ENCODE measurements at regions not wholly inside any gene's neighbourhood (a gene's known extent, or its start where the extent isn't known, plus 50 kb on each side); places are given as distances from the start of the nearest gene placed in this dataset.

DNA sequence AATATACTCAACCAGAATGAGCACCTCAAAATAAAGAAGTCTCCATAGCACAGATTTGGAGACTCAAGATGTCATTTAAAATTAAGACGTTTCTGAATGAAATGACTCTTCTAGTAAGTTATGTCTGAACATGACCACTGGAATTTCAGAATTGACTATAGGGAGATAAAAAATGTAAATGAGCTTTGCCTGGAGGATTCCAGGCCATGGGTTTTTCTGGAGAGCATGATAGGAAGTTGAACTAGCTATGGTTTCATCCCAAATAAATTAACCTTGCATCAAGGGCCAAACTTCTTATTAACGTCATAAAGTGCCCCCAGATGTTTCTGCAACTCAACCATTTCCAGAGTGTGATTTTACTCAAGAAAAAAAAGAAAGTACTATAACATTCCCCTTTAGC is 222.6 kb upstream of the NR2F2 start:
- TF ChIP-seq, protein P1, sequence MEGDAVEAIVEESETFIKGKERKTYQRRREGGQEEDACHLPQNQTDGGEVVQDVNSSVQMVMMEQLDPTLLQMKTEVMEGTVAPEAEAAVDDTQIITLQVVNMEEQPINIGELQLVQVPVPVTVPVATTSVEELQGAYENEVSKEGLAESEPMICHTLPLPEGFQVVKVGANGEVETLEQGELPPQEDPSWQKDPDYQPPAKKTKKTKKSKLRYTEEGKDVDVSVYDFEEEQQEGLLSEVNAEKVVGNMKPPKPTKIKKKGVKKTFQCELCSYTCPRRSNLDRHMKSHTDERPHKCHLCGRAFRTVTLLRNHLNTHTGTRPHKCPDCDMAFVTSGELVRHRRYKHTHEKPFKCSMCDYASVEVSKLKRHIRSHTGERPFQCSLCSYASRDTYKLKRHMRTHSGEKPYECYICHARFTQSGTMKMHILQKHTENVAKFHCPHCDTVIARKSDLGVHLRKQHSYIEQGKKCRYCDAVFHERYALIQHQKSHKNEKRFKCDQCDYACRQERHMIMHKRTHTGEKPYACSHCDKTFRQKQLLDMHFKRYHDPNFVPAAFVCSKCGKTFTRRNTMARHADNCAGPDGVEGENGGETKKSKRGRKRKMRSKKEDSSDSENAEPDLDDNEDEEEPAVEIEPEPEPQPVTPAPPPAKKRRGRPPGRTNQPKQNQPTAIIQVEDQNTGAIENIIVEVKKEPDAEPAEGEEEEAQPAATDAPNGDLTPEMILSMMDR (IDR thresholded peaks at IDR 0.05; ENCODE audit: low read depth, low read length), result no peak
- no peak overlapping the region for H3K4me3 ChIP-seq (ENCODE audit: low read depth, low read length)

- no peak overlapping the region for H3K4me3 ChIP-seq (ENCODE audit: low read depth, low read length)
- TF ChIP-seq, protein P1 (IDR thresholded peaks at IDR 0.05; ENCODE audit: low read depth, low read length), result no peak
These were observed 222.1 kb upstream of the NR2F2 start for GRCh38 chr15:96108405-96108804.

GRCh38 chr15:96109820-96110219 is 220.7 kb upstream of the NR2F2 start:
- TF ChIP-seq, protein P1 (IDR thresholded peaks at IDR 0.05; ENCODE audit: low read depth, low read length), result no peak
- no peak overlapping the region for H3K4me3 ChIP-seq (ENCODE audit: low read depth, low read length)

GRCh38 chr15:96112018-96112417 is 218.5 kb upstream of the NR2F2 start:
- H3K4me3 ChIP-seq (ENCODE audit: low read depth, low read length), result no peak overlapping the region
- TF ChIP-seq, protein P1 (IDR thresholded peaks at IDR 0.05; ENCODE audit: low read depth, low read length), result no peak

DNA sequence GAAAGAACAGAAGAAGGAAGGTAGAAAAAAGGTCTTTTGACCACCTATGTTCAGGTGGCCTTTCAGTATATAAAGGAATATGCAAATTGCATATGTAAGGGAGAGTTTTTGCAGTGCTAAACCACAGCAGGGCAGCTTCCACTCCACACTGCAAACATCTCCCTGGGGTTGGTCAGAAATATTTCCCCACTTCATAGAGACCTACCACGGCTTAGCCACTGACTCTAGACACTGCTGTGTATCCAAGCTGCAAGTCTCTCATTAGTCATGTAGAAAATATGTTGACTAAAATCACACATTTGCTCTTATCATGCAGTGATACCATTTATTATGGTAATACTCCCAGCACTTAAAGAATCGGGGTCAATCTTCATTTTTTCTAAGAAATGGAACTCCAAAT is 214.9 kb upstream of the NR2F2 start:
- TF ChIP-seq, protein P1 (IDR thresholded peaks at IDR 0.05; ENCODE audit: low read depth, low read length), result no peak
- no peak overlapping the region for H3K4me3 ChIP-seq (ENCODE audit: low read depth, low read length)

DNA sequence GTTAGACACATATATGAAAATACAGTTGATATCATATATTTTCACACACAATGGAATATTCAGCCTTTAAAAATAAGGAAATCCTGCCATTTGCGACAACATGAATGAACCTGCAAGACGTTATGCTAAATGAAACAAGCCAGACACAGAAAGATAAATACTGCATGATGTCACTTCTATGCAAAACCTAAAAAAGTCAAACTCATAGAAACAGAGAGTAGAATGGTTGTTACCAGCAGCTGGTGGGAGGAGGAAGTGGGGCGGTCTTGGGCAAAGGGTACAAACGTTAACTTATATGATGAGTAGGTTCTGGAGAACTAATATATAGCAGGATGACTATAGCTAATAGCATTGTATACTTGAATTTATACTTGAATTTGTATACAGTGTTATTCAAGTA is 213.2 kb upstream of the NR2F2 start:
- TF ChIP-seq, protein P1 (IDR thresholded peaks at IDR 0.05; ENCODE audit: low read depth, low read length), result no peak
- H3K4me3 ChIP-seq (ENCODE audit: low read depth, low read length), result no peak overlapping the region

DNA sequence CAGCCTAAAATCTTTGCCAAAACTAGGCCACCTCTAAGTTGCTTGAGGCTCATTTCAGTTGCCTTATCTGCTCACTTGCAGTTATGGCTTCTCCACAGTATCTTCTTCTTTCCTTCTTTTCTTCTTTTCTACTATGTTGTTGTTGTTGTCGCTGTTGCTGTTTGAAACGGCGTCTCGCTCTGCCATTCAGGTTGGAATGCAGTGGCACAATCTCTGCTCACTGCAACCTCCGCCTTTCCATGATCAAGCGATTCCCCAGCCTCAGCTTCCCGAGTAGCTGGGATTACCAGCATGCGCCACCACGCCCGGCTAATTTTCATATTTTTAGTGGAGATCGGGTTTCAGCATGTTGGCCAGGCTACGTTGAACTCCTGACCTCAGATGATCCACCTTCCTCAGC is 210.8 kb upstream of the NR2F2 start:
- H3K4me3 ChIP-seq (ENCODE audit: low read depth, low read length), result no peak overlapping the region
- TF ChIP-seq, protein P1 (IDR thresholded peaks at IDR 0.05; ENCODE audit: low read depth, low read length), result no peak
